ENCODE measurements at regions not wholly inside any gene's neighbourhood (a gene's known extent, or its start where the extent isn't known, plus 50 kb on each side); places are given as distances from the start of the nearest gene placed in this dataset.
"Not testable (repeated sequence)": the region's sequence is repeated elsewhere in the genome, so short reads cannot be mapped to it uniquely, and the experiment has no call there.

- Histone ChIP-seq H3K36me3 (replicated peaks; ENCODE audit: insufficient read depth, low read length) (no peaks in the 10 kb centered on the region), H3K9me2 (replicated peaks; ENCODE audit: insufficient read depth, low read length) (no peaks in the 10 kb centered on the region), H3K9ac (ENCODE audit: low read length) (no peak overlapping the region), H4K20me1 (ENCODE audit: insufficient read depth, low read length) (no peaks in the 10 kb centered on the region), H3F3A (ENCODE audit: insufficient read depth, low read length) (no peaks in the 10 kb centered on the region), H3K27me3 (replicated peaks; ENCODE audit: insufficient read depth, low read length) (no peaks in the 10 kb centered on the region), H3K4me3 (ENCODE audit: low read length) (no peak overlapping the region), H3K9me3 (replicated peaks; ENCODE audit: insufficient read depth, low read length) (no peaks in the 10 kb centered on the region), H2AFZ (ENCODE audit: low read length) (no peak overlapping the region), H3K4me2 (ENCODE audit: low read depth, low read length) (no peak overlapping the region), H3K27ac (ENCODE audit: low read length) (no peak overlapping the region), H3K79me2 (ENCODE audit: low read length) (no peaks in the 10 kb centered on the region), H3K4me1 (ENCODE audit: low read length) (no peaks in the 10 kb centered on the region)
- DNase-seq = no peak
- no peak for TF ChIP-seq CTCF (IDR thresholded peaks at IDR 0.05; ENCODE audit: low read length)
- no peak for TF ChIP-seq EZH2phosphoT487 (IDR thresholded peaks at IDR 0.05; ENCODE audit: low read length)
- TF ChIP-seq EZH2 (optimal IDR thresholded peaks at IDR 0.05; ENCODE audit: low read depth, low read length) = no peak
These were observed 753.6 kb downstream of the CENPC start for GRCh38 chr4:66791686-66792085.

- no peak for TF ChIP-seq EZH2phosphoT487 (IDR thresholded peaks at IDR 0.05; ENCODE audit: low read length)
- TF ChIP-seq EZH2 (optimal IDR thresholded peaks at IDR 0.05; ENCODE audit: low read depth, low read length) = no peak
- no peak for TF ChIP-seq CTCF (IDR thresholded peaks at IDR 0.05; ENCODE audit: low read length)
- Histone ChIP-seq H3K4me2 (ENCODE audit: low read depth, low read length) (no peak overlapping the region), H3K36me3 (replicated peaks; ENCODE audit: insufficient read depth, low read length) (no peaks in the 10 kb centered on the region), H3K9me3 (replicated peaks; ENCODE audit: insufficient read depth, low read length) (no peaks in the 10 kb centered on the region), H3K4me3 (ENCODE audit: low read length) (no peak overlapping the region), H3K9me2 (replicated peaks; ENCODE audit: insufficient read depth, low read length) (no peaks in the 10 kb centered on the region), H2AFZ (ENCODE audit: low read length) (no peak overlapping the region), H3F3A (ENCODE audit: insufficient read depth, low read length) (no peaks in the 10 kb centered on the region), H3K27me3 (replicated peaks; ENCODE audit: insufficient read depth, low read length) (no peaks in the 10 kb centered on the region), H3K27ac (ENCODE audit: low read length) (no peak overlapping the region), H3K79me2 (ENCODE audit: low read length) (no peaks in the 10 kb centered on the region), H4K20me1 (ENCODE audit: insufficient read depth, low read length) (no peaks in the 10 kb centered on the region), H3K4me1 (ENCODE audit: low read length) (no peaks in the 10 kb centered on the region), H3K9ac (ENCODE audit: low read length) (no peak overlapping the region)
- no peak for DNase-seq
These were observed 759.8 kb downstream of the CENPC start for GRCh38 chr4:66785479-66785878.

DNA sequence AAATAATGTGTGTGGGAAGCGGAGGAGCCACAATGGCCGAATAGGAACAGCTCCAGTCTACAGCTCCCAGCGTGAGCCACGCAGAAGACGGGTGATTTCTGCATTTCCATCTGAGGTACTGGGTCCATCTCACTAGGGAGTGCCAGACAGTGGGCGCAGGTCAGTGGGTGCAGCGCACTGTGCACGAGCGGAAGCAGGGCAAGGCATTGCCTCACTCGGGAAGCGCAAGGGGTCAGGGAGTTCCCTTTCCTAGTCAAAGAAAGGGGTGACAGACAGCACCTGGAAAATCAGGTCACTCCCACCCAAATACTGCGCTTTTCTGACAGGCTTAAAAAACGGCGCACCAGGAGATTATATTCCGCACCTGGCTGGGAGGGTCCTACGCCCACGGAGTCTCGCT lies 762.6 kb downstream of the CENPC start:
- H3K27me3 ChIP-seq (replicated peaks; ENCODE audit: insufficient read depth, low read length); H3K36me3 ChIP-seq (replicated peaks; ENCODE audit: insufficient read depth, low read length); H2AFZ ChIP-seq (ENCODE audit: low read length); H3F3A ChIP-seq (ENCODE audit: insufficient read depth, low read length); DNase-seq; H3K9me3 ChIP-seq (replicated peaks; ENCODE audit: insufficient read depth, low read length); H3K9ac ChIP-seq (ENCODE audit: low read length); H3K27ac ChIP-seq (ENCODE audit: low read length); H4K20me1 ChIP-seq (ENCODE audit: insufficient read depth, low read length); H3K79me2 ChIP-seq (ENCODE audit: low read length); H3K4me1 ChIP-seq (ENCODE audit: low read length); H3K4me2 ChIP-seq (ENCODE audit: low read depth, low read length); H3K9me2 ChIP-seq (replicated peaks; ENCODE audit: insufficient read depth, low read length); H3K4me3 ChIP-seq (ENCODE audit: low read length): not testable (repeated sequence)

DNA sequence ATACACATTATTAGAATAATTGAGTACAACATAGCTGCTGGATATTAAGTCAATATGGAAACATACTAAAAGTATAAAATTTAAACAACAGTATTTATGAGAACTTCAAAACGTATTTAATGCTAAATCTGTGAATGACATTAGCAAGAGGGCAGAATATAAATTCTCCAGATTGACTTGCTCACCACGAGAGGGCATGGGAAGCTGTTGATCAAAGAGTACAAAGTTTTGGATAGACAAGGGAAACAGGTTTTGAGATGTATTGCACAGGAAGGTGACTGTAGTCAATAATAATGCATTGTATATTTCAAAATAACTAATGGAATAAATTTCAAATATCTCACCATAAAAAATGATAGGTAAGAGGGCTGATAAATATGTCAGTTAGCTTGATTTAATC lies 768.2 kb downstream of the CENPC start:
- H3K36me3 ChIP-seq (replicated peaks; ENCODE audit: insufficient read depth, low read length) = no peaks in the 10 kb centered on the region
- H3K9me2 ChIP-seq (replicated peaks; ENCODE audit: insufficient read depth, low read length) = no peaks in the 10 kb centered on the region
- H2AFZ ChIP-seq (ENCODE audit: low read length) = no peak overlapping the region
- no peak for TF ChIP-seq EZH2phosphoT487 (IDR thresholded peaks at IDR 0.05; ENCODE audit: low read length)
- no peak for TF ChIP-seq EZH2 (optimal IDR thresholded peaks at IDR 0.05; ENCODE audit: low read depth, low read length)
- TF ChIP-seq CTCF (IDR thresholded peaks at IDR 0.05; ENCODE audit: low read length) = no peak
- DNase-seq = no peak
- H3K4me1 ChIP-seq (ENCODE audit: low read length) = no peaks in the 10 kb centered on the region
- no peaks in the 10 kb centered on the region for H3F3A ChIP-seq (ENCODE audit: insufficient read depth, low read length)
- no peak overlapping the region for H3K4me3 ChIP-seq (ENCODE audit: low read length)
- H3K79me2 ChIP-seq (ENCODE audit: low read length) = no peaks in the 10 kb centered on the region
- no peaks in the 10 kb centered on the region for H4K20me1 ChIP-seq (ENCODE audit: insufficient read depth, low read length)
- H3K9ac ChIP-seq (ENCODE audit: low read length) = no peak overlapping the region
- H3K4me2 ChIP-seq (ENCODE audit: low read depth, low read length) = no peak overlapping the region
- H3K9me3 ChIP-seq (replicated peaks; ENCODE audit: insufficient read depth, low read length) = no peaks in the 10 kb centered on the region
- no peak overlapping the region for H3K27ac ChIP-seq (ENCODE audit: low read length)
- H3K27me3 ChIP-seq (replicated peaks; ENCODE audit: insufficient read depth, low read length) = no peaks in the 10 kb centered on the region

Measured in MM.1S (cell line).